ENCODE measurements at regions not wholly inside any gene's neighbourhood (a gene's known extent, or its start where the extent isn't known, plus 50 kb on each side); places are given as distances from the start of the nearest gene placed in this dataset.

DNA sequence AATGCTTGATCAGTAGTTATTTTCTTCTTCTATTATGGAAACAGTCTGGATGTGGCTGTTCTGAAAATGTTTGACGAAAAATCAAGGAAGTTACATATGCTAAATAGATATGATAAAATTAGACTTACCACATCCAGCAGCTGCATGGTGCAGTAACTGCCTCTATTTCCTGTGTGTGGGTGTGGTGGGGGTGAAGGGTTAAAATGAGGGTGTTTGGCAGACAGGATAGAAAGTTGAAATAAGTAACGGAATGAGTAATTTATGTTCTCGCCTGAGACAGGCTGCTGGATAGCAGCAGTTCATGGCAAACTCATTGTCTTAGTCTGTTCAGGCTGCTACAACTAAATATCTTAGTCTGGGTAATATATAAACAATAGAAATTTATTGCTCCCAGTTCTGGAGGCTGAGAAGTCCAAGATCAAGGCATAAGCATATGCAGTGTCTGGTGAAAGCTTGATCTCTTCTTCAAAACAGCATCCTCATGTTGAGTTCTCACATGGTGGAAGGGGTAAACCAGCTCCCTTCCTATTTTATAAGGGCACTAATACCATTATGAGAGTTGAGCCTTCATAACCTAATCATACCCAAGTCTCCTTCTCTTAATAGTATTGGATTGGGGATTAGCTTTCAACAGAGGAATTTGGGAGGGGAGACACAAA, 1248.9 kb downstream of the SLITRK5 start:
- no peak for DNase-seq

DNA sequence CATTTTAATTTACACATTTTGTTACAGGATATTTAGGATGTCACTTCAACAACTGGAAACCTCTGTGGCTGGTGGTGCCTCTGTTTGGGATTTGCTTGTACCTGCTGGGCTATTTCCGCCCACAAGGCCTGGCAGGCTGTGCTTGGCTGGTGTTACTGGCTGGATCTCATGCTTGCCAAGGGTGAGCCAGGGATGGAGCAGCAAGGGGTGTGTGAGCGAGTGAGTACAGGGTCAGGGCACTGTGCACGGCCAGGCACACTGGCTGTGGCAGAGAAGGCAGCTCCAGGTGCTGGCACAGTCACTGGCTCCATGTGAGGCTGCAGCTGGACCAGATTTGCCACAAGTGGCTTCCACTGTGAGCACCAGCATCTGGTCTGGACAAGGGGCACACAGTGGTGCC, 1254.8 kb downstream of the SLITRK5 start:
- DNase-seq, result no peak

DNA sequence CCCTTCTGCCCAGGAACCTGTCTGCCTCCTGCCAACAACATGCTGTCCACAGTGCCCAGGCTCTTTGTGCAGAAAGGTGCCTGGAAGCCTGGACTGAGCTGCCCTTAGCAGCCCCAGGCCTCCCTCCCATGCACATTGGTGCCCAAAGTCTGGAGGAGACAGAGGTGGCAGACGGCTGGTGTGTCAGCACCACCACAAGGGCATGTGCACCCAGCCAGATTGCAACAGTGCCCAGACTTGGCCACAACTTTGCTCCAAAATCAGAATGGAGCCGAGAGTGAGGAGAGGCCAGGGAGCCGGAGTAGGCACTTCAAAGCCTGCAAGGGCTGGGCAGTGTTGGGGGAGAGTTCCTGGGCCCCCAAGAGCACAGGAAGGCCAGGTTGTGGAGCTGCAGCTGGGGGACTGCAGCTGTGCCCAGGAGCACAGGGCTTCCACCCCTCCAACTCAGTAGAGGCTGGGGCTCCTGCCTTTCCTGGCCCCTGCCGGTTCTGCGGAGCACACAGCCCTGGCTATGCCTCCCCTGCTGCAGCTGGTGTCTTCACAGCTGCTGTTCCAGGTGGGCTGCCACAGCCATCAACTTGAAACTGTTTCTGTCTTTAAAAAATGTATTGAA, 1255.8 kb downstream of the SLITRK5 start:
- DNase-seq, result no peak

DNA sequence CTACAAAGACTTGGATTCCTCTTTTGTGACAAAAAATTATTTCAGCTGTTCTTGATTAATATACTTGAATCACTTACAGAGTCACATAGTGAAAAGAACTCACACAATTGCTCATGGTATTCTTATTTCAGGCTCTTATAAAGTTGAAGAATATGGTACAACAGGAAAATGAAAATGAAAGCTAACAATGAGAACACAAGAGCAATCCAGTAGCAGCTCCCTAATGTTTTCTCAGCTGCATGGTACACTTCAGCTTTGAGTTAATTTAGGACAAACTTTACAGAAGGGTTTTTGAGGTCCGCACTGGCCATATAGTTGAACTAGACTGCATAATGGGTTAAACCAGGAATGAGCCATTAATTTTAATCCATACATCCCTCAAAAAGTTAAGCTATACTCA, 1261.8 kb downstream of the SLITRK5 start:
- DNase-seq, result no peak

DNA sequence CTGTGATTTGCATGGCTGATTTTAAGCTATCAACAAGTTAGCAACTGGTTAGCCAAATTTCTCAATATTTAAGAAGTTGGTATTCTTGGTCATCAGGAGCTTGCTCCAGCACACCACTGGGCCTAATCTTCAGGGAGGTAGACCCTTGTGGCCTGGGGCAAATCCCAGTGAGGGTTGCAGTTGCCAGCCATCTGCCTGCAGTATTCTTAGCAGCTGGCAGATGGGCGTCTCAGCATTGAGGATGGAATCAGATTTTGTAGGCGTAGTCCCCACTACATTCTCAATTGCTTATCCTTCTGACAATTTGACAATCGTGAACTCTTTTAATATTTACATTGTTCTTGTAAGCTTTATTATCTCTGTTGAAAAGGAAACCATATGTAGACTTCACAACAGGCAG, 1266.2 kb downstream of the SLITRK5 start:
- DNase-seq, result no peak

DNA sequence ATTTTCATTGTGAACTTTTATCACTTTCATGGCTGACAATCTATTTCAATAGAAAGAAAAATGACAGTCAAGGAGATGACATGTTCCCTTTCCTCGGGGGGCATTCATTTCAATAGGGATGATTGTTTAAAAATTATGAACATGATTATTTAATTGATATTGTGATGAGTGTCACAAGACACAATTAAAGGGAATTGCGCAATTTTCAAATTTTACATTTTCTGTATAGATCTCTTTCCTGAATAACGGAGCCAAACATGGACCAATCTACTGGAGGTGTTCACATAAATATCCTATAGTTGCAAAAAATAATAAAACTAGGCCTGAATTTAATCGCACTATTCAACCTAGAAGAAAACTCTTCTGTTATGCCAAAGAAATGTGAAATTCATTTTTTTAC, 1274.6 kb downstream of the SLITRK5 start:
- no peak for DNase-seq

DNA sequence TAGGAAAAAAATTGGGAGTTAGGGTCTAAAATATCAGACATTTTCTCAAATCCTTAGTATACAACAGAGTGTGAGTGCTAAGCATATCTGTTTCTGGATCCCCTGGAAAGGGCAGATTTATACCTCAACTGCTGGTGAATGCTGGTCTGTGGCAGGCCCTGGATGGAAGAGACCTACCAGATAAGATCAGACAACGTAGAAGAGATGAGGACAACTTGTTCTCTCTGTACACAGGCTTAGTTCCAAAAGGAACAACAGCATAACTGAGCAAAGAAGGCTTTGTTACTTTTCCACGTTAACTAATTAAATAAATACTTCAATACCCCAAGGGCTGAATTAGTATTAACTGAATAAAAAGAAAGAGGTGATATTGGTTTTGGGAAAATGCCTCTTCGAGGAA, 1277.3 kb downstream of the SLITRK5 start:
- DNase-seq, result no peak

DNA sequence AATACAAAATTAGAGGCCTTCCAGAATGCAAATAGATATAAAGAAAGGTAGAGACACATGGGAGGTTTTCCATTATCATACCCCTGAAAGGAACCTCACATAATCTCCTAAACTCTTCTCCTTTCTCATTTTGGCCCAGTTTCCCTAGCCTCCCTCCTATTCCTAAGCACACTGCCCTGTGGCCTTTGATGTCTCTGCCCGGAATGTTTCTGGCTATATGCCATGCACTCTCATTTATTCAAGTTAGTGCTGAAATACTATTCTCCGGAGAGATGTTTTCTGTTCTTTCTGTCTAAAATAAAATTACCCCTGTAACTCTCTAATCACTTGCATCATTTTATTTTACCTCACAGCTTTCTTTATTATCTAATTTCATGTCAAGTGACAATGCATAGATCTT, 1287.7 kb downstream of the SLITRK5 start:
- peak; percentile 2 for DNase-seq

DNA sequence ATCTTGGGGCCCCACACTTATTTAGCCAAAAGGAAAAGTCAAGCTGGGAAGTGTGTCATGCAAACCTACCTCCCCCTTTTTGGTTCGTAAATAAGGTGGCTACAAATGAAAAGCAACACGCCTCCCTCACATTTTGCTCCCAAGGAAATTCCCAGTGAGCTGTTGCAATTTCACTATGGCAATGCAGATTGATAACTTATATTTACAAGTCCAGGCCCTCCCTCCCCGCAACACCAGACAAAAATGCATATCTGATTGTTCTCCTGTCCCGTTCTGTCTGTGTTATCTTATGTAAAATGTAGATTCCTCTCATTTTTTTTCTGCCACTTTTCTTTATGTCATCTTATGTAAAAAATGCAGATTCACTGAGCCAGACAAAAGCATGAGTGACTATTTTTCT, 1305.3 kb downstream of the SLITRK5 start:
- no peak for DNase-seq

DNA sequence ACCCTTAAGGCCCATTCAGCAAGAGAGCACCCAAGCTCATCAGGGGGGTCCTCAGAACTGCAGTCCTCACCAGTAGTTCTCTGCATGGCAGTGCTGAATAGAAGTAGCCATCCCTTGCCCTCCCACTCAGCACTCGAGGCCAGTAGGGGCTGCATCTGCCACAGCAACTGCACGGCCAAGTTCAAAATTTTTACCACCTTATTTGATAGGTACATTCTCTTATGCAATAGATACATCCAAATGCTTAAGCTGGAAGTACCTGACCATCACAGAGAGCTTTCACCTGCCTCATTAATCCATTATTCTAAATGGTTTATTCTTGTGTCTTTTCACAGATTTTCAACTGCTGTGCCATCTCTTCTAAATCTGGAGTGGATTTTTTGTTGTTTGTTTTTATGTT, 1307.4 kb downstream of the SLITRK5 start:
- DNase-seq, result no peak

DNA sequence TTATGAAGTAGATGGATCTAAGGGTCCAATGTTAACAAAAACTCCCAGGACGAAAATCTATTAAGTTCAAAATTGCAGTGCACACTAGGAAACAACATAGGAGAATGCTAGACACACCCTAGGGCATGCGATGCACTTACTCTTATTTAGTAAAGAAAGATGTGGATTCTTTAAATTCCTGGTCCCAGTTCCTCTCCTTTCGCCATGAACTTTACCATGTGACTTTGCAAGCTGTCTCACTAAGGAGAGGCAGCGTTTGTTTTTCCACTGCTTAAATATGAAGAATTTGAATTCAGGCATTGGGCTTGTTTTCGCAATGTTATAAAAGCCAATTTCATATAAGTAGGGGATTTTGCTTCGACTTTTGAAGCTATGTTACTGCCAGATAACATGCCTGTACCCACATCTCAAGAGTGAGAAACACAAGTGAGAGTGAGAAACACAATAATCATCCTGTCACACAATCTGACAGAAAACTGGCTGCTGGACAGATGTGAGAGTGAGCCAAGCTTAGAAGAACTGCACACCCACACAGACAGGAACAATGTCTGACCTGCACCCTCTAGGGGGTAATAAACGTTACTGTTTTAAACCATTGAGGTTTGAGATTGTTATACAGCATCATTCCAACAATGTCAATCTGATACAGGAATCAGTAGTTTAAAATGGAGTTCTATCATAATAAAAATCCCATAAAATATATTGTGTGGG, 1308.4 kb downstream of the SLITRK5 start:
- DNase-seq, result peak; percentile 10

DNA sequence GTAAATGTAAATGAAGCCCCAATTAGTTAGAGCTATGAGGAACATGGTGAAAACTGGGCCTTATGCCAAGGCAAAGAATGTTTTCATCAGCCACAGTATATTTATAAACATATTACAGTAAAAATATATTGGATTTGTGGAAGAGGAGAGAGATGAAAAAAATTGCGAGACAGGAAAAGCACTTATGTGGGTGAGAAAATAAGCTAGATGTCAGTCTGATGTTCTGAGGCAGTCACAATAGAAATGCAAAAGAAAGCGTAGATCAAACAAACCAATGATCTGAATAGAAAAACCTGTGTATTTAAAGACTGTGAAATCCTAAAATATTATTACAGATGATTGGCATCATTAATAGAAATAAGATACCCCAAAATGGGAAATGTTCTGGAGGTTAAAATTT, 1332.5 kb downstream of the SLITRK5 start:
- DNase-seq, result no peak

DNA sequence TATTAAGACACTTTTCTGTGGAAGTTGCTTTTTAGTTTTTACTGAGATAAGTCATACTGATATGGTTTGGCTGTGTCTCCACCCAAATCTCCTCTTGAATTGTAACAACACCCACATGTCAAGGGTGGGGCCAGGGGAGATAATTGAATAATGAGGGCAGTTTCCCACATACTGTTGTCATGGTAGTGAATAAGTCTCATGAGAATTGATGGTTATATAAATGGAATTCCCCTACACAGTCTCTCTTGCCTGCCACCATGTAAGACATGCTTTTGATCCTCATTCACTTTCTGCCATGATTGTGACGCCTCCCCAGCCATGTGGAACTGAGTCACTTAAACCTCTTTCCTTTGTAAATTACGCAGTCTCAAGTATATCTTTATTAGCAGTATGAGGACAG, 1340.4 kb downstream of the SLITRK5 start:
- no peak for DNase-seq

DNA sequence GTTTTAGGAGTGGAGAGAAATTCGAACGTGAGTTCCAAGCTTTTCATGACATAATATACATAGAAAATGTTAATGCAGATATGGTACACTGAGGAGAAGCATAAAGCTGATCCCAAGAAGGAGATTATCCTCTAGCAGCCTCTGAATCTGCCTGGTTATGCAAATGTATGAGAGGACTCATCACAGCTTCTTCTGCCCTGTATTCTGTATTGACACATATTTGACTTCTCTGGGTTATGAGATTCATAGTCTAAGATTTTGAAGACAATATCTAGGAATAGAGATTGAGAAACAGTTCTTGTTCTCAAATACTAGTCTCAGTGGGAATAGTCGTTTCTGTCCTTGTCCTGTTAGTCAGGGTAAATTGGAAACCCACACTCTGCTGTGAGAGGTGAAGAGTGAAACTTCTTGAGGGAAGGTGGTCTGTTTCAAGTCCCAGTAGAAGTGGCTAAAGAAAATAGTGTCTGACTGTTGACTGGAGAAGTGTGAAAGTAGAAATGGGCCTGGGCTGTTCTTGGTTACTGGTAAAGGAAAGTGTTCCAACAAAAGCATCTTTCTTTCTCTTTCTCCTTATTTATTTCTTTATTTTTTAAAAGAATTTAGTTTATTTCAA, 1356.6 kb downstream of the SLITRK5 start:
- no peak for DNase-seq

DNA sequence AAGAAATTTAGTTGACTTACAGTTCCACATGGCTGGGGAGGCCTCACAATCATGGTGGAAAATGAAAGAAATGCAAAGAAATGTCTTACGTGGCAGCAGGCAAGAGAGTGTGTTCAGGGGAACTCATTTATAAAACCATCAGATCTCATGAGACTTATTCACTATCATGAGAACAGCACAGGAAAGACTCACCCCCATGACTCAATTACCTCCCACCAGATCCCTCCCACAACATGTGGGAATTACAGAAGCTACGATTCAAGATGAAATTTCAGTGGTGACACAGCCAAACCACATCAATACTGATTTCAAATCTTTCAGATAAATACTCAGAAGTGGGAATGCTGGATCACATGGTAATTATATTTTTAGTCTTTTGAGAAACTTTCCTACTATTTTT, 1357.9 kb downstream of the SLITRK5 start:
- no peak for DNase-seq

DNA sequence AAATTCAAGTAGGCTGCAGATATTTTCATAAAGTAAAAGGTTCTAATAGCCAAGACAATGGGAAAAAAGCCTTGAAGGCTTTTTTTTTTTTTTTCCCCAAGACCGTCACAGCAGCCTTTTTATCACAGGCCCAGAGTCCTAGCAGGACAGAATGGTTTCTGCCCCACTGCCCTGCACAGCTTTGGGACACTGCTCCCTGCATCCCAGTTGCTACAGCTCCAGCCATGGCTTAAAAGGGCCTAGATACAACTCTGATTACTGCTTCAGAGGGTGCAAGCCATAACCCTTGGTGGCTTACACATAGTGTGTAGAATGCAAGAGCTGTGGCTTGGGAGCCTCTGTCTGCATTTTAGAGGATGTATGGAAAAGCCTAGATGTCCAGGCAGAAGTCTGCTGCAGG, 1362.8 kb downstream of the SLITRK5 start:
- no peak for DNase-seq

DNA sequence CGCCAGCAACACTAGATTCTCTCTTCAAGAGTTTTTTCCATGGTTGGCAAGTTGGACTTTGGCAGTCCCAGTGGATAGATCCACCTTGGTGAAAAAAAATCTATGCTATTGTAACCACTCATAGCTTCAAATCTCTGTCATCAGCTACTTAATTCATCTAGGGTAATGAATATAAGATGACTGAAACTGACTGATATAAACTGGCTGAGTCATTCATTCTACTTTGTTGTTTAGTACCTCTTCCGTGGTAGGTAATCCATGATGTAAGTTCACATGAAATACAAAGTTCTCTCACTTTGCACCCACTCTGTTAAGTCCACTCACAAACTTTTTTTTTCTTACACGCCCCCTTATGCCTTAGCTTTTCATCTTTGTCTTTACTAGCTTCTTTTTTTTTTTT, 1381.5 kb downstream of the SLITRK5 start:
- no peak for DNase-seq

DNA sequence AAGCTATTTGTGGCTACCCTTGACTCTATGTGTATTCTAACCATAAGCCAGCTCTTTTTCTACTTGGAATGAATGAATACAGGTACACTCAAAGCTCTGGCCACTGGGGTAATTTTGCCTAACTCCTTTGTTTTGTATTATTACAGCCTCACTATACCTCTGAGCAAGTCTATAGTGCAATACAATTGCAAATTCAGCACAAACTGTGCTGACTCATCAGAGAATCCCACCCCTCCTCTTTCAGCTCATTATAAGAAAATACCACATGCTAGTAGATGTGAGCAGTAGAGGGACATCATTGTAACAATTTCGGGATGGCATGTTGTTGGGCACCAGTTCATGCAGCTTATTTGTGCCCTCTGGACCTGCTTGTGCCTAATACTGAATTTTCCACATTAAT, 1382.2 kb downstream of the SLITRK5 start:
- DNase-seq, result no peak

DNA sequence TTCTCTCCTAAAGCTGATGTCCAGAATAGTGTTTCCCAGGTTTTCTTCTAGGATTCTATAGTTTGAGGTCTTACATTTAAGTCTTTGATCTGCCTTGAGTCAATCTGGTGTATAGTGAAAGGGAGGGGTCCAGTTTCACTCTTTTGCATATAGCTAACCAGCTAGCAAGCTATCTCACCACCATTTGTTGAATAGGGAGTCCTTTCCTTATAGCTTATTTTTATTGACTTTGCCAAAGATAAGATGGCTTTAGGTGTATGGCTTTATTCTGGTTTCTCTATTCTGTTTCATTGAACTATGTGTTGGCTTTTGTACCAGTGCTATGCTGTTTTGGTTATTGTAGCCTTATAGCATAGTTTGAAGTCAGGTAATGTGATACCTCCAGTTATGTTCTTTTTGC, 1386.1 kb downstream of the SLITRK5 start:
- DNase-seq, result no peak

DNA sequence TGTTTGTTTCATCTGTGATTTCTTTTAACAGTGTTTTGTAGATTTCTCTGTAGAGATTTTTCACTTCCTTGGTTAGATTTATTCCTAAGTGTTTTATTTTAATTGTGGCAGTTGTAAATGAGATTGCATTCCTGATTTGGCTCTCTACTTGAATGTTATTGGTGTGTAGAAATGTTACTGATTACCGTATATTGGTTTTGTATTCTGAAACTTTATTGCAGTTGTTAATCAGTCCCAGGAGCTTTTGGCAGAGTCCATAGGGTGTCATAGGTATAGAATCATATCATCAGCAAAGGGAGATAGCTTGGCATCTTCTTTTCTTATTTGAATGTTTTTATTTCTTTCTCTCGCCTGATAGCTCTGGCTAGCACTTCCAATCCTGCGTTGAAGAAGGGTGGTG, 1386.7 kb downstream of the SLITRK5 start:
- no peak for DNase-seq

DNA sequence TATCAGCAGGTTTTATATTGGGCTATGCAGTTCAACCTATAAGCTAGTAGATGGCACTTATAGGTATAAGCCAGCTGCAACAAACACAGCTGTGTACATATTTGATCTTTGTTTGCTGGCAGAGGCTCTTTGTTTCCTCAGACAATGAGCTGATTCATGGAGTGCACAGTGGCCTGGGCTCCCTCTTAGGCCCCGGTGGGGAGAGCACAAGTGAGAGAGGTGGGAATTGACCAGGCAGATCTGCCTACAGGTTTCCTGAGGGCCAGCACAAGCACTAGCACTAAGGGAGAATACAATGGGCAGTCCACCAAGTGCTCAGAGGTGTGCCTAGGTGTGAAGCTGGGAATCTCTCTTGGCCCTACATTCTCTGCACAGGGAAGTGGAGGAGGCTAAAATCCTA, 1390.7 kb downstream of the SLITRK5 start:
- peak; percentile 67 for DNase-seq

DNA sequence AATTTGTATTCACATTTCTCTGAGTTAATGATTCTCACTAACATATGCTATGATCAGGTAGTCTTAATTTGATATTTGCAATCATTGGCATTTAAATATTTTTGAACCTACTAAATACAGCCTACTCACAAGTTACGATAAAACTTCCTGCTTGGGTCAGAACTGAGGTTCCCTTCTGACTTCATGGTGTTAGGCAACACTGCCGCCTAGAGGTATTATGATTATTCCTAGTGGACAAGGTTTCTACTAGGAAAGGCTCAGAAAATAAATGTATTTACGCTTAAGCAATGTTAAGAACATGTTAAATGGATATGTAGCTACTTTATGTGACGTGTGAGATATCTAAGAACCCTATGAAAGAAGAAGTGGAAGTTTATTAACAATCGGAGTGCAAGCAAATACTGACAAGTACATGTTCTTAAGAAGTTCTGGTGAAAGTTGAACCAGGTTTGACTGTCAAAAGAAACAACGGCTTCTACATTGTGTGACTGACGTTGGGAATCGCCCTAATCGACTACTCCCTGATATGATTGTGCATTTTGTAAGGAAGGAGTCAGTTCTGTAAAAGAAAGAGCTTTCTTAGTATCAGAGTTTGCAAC, 1395.8 kb downstream of the SLITRK5 start:
- DNase-seq, result peak; percentile 50

DNA sequence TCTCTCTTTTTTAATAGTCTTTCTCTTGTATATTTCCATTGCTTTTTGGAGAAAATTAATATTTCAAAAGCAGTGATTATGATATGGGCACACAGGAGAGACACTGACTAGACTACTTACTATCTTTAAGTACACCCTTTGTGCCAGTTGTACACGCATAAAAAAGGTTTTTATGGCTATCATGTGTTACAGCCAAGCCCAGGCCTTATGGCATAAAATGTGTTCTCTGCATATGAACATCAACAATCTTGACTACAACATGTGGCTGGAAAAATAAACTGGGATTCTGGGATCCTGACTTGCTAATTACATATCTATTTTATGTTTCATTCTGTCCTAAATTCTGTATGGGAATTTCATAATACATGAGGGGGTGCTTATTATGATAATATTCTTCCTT, 1401.8 kb downstream of the SLITRK5 start:
- no peak for DNase-seq

DNA sequence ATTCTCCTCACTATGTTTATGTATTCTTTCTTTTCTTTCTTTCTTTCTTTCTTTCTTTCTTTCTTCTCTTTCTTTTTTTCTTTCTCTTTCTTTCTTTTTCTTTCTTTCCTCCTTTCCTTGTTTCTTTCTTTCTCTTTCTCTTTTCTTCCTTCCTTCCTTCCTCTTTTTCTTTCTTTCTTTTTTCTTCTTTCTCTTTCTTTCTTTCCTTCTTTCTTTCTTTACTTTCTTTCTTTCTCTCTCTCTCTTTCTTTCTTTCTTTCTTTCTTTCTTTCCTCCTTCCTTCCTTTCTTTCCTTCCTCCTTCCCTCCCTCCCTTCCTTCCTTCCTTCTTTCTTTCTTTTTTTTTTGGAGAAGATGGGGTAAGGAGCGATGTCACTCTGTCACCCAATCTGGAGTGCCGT, 1405.5 kb downstream of the SLITRK5 start:
- DNase-seq, result no peak

Data from COR-L47 (cell line).